22Rv1 (cell line): ENCODE measurements at regions not wholly inside any gene's neighbourhood (a gene's known extent, or its start where the extent isn't known, plus 50 kb on each side); places are given as distances from the start of the nearest gene placed in this dataset.

ENCODE experiments used
- H3K27ac ChIP-seq: fragments of 450-650 bp; 2 replicates; pipeline ENCODE4 v1.5.1; 2017
- CTCF ChIP-seq: fragments of 450-650 bp; IDR thresholded peaks from 2 replicates; pipeline ENCODE4 v1.5.1; 2017; ENCODE audit warnings: mild to moderate bottlenecking
- ZFX ChIP-seq: fragments of 450-650 bp; IDR thresholded peaks from 2 replicates; pipeline ENCODE4 v1.6.1; 2017; ENCODE audit warnings: antibody characterized with exemption, borderline replicate concordance

- TF ChIP-seq ZFX (no peak), CTCF (no peak)
- no peak overlapping the region for H3K27ac ChIP-seq
Measured at GRCh38 chr16:63453261-63453660, 1417.0 kb upstream of the CDH8 start.

- TF ChIP-seq CTCF (no peak), ZFX (no peak)
- H3K27ac ChIP-seq, result no peak overlapping the region
Measured at GRCh38 chr16:63447121-63447520, 1410.9 kb upstream of the CDH8 start.

- H3K27ac ChIP-seq, result no peak overlapping the region
- no peak for TF ChIP-seq CTCF
- TF ChIP-seq ZFX, result no peak
Measured at GRCh38 chr16:63442246-63442645, 1406.0 kb upstream of the CDH8 start.

GRCh38 chr16:63426275-63426870 lies 1390.1 kb upstream of the CDH8 start:
- TF ChIP-seq CTCF (no peak), ZFX (no peak)
- H3K27ac ChIP-seq, result no peak overlapping the region

GRCh38 chr16:63422715-63423114 lies 1386.5 kb upstream of the CDH8 start:
- H3K27ac ChIP-seq, result no peak overlapping the region
- no peak for TF ChIP-seq CTCF
- TF ChIP-seq ZFX, result no peak

- no peak for TF ChIP-seq ZFX
- TF ChIP-seq CTCF, result no peak
- H3K27ac ChIP-seq, result no peak overlapping the region
Measured at GRCh38 chr16:63416712-63417111, 1380.5 kb upstream of the CDH8 start.

GRCh38 chr16:63415014-63415413 lies 1378.8 kb upstream of the CDH8 start:
- no peak overlapping the region for H3K27ac ChIP-seq
- TF ChIP-seq ZFX (no peak), CTCF (no peak)
